Smooth muscle cell (in vitro differentiated cells): ENCODE measurements at regions not wholly inside any gene's neighbourhood (a gene's known extent, or its start where the extent isn't known, plus 50 kb on each side); places are given as distances from the start of the nearest gene placed in this dataset.

ENCODE experiments used
- DNase-seq: peaks from one replicate; lab custom pipeline; 2025; ENCODE audit not compliant: unreplicated experiment; lab: John Stamatoyannopoulos, UW
- H2AFZ ChIP-seq: fragments of 200-600 bp; sonication (generic); 2 replicates; pipeline ENCODE4 v1.6.0; 2016; ENCODE audit warnings: antibody characterized with exemption, low read depth, mild to moderate bottlenecking
- H3F3A ChIP-seq: fragments of 200-600 bp; sonication (generic); 2 replicates; pipeline ENCODE4 v1.6.0; 2017; ENCODE audit warnings: antibody characterized with exemption, low read depth
- H3K27ac ChIP-seq: fragments of 200-600 bp; sonication (generic); 2 replicates; pipeline ENCODE4 v1.5.1; 2016; ENCODE audit warnings: low read depth, mild to moderate bottlenecking
- H3K27me3 ChIP-seq: fragments of 200-600 bp; sonication (generic); 2 replicates; pipeline ENCODE4 v1.6.1; 2016; ENCODE audit warnings: low read depth, mild to moderate bottlenecking
- H3K36me3 ChIP-seq: fragments of 200-600 bp; sonication (generic); 2 replicates; pipeline ENCODE4 v1.5.1; 2016; ENCODE audit warnings: low read depth
- H3K4me1 ChIP-seq: fragments of 200-600 bp; sonication (generic); 2 replicates; pipeline ENCODE4 v1.5.1; 2016; ENCODE audit warnings: low read depth
- H3K4me2 ChIP-seq: fragments of 200-600 bp; sonication (generic); 2 replicates; pipeline ENCODE4 v1.6.0; 2016; ENCODE audit warnings: mild to moderate bottlenecking
- H3K4me3 ChIP-seq: fragments of 200-600 bp; sonication (generic); 2 replicates; pipeline ENCODE4 v1.5.1; 2016; ENCODE audit warnings: mild to moderate bottlenecking
- H3K79me2 ChIP-seq: fragments of 200-600 bp; sonication (generic); 2 replicates; pipeline ENCODE4 v1.6.0; 2016; ENCODE audit warnings: low read depth, mild to moderate bottlenecking
- H3K9ac ChIP-seq: fragments of 200-600 bp; sonication (generic); 2 replicates; pipeline ENCODE4 v1.6.0; 2016; ENCODE audit warnings: low read depth
- H3K9me3 ChIP-seq: fragments of 200-600 bp; sonication (generic); replicated peaks from 2 replicates; pipeline ENCODE4 v1.5.1; 2016; ENCODE audit warnings: low read depth
- H4K20me1 ChIP-seq: fragments of 200-600 bp; sonication (generic); 2 replicates; pipeline ENCODE4 v1.6.0; 2016; ENCODE audit warnings: low read depth
- CTCF ChIP-seq: fragments of 200-600 bp; sonication (generic); IDR thresholded peaks from 2 replicates; pipeline ENCODE4 v1.5.1; 2017; ENCODE audit warnings: borderline replicate concordance, mild to moderate bottlenecking, antibody characterized with exemption; ENCODE audit not compliant: insufficient read depth, poor library complexity, severe bottlenecking
- WGBS: methylation state at CpG from one replicate; pipeline ENCODE4 v1.1.7; 2016; ENCODE audit warnings: low lambda C conversion rate; 5-methylcytosine and 5-hydroxymethylcytosine counted together

DNA sequence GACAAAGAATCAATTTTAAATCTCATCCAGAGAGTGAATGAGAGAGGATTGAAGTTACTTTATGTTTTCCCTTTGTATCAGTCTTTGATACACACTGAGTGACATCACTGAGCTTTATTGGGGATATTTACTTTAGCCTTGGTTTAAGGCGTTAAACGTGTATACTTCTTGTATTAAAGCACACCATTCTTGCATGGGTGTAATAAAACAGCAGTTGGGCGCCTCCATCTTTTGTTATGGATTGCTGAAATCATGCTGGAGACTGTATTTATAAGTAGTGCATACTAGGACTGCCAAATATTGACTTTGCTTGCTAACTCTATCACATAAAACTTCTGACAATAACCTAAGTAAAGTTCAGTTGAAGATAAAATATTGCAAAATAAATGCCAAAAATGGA, 1755.8 kb upstream of the WWC1 start:
- no peak for DNase-seq
- Histone ChIP-seq H3K79me2 (no peaks in the 10 kb centered on the region), H4K20me1 (no peaks in the 10 kb centered on the region), H3K27me3 (no peaks in the 10 kb centered on the region), H3K4me2 (no peak overlapping the region), H3K36me3 (no peaks in the 10 kb centered on the region), H3K4me3 (no peak overlapping the region), H2AFZ (no peak overlapping the region), H3K9me3 (no peaks in the 10 kb centered on the region), H3K4me1 (peaks cover 12% of the 10 kb centered on the region), H3F3A (no peaks in the 10 kb centered on the region), H3K9ac (no peak overlapping the region), H3K27ac (no peak overlapping the region)
- TF ChIP-seq CTCF, result no peak
- WGBS, result 85% methylated on average over 3 of the region's 3 CpGs

DNA sequence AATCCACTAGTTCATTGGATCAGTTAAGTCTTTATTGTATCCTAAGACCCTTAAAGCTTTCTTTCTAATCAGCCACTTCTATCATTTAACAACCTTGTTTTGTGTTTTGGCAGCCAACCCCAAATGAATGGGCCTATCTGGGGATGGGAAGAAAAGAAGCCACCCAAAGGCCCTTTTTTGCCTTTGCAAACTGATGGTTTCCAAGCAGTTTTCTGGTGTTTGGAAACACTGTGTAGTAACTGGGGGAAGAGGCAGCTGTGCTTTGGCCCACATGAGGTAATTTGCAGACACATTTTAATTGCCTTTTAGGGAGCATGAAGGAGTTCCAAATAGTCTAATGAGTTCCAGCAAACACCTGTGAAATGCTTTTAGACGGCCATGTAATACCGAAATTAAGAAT, 1751.3 kb upstream of the WWC1 start:
- no peak for TF ChIP-seq CTCF
- no peaks in the 10 kb centered on the region for H4K20me1 ChIP-seq
- 84% methylated on average over 2 of the region's 2 CpGs for WGBS
- no peak overlapping the region for H3K4me2 ChIP-seq
- peaks cover 16% of the 10 kb centered on the region for H3K4me1 ChIP-seq
- H3K27ac ChIP-seq, result no peak overlapping the region
- H3F3A ChIP-seq, result no peaks in the 10 kb centered on the region
- no peak overlapping the region for H2AFZ ChIP-seq
- no peaks in the 10 kb centered on the region for H3K27me3 ChIP-seq
- no peaks in the 10 kb centered on the region for H3K9me3 ChIP-seq
- no peaks in the 10 kb centered on the region for H3K36me3 ChIP-seq
- H3K9ac ChIP-seq, result no peak overlapping the region
- no peak overlapping the region for H3K4me3 ChIP-seq
- no peak for DNase-seq
- H3K79me2 ChIP-seq, result no peaks in the 10 kb centered on the region

- Histone ChIP-seq H3K27me3 (no peaks in the 10 kb centered on the region), H4K20me1 (no peaks in the 10 kb centered on the region), H3K9me3 (no peaks in the 10 kb centered on the region), H3F3A (no peaks in the 10 kb centered on the region), H3K4me3 (no peak overlapping the region), H3K27ac (no peak overlapping the region), H3K9ac (no peak overlapping the region), H2AFZ (no peak overlapping the region), H3K4me1 (no peaks in the 10 kb centered on the region), H3K36me3 (no peaks in the 10 kb centered on the region), H3K4me2 (no peak overlapping the region), H3K79me2 (no peaks in the 10 kb centered on the region)
- DNase-seq, result no peak
- 88% methylated on average over 2 of the region's 2 CpGs for WGBS
- no peak for TF ChIP-seq CTCF
Measured at GRCh38 chr5:166551384-166551783, 1740.1 kb upstream of the WWC1 start.

GRCh38 chr5:166553778-166554177, 1737.7 kb upstream of the WWC1 start:
- Histone ChIP-seq H2AFZ (no peak overlapping the region), H3K9me3 (no peaks in the 10 kb centered on the region), H3K27ac (no peak overlapping the region), H3K79me2 (no peaks in the 10 kb centered on the region), H3F3A (no peaks in the 10 kb centered on the region), H3K4me1 (no peaks in the 10 kb centered on the region), H3K36me3 (no peaks in the 10 kb centered on the region), H3K4me2 (no peak overlapping the region), H3K27me3 (no peaks in the 10 kb centered on the region), H4K20me1 (no peaks in the 10 kb centered on the region), H3K4me3 (no peak overlapping the region), H3K9ac (no peak overlapping the region)
- TF ChIP-seq CTCF, result no peak
- no peak for DNase-seq
- WGBS, result 98% methylated on average over 7 of the region's 7 CpGs
